PFSK-1 (cell line): ENCODE measurements at regions not wholly inside any gene's neighbourhood (a gene's known extent, or its start where the extent isn't known, plus 50 kb on each side); places are given as distances from the start of the nearest gene placed in this dataset.

ENCODE experiments used
- FOXP2 ChIP-seq: optimal IDR thresholded peaks from 2 replicates; pipeline ENCODE3; 2011; ENCODE audit warnings: borderline replicate concordance, control low read depth, inconsistent platforms; ENCODE audit not compliant: insufficient read depth; ENCODE audit errors: extremely low read length, extremely low read depth
- POLR2AphosphoS5 ChIP-seq: IDR thresholded peaks from 2 replicates; pipeline ENCODE4 v1.6.1; 2012; ENCODE audit warnings: low read depth, mild to moderate bottlenecking, control low read depth, low read length, moderate library complexity
- SIN3A ChIP-seq: IDR thresholded peaks from 2 replicates; pipeline ENCODE4 v1.6.1; 2012; ENCODE audit warnings: mild to moderate bottlenecking, low read length, moderate library complexity, borderline replicate concordance; ENCODE audit not compliant: insufficient read depth
- TAF1 ChIP-seq: IDR thresholded peaks from 2 replicates; pipeline ENCODE4 v1.6.1; 2012; ENCODE audit warnings: low read length, control low read depth, borderline replicate concordance; ENCODE audit not compliant: insufficient read depth
- TF ChIP-seq, protein P1 (sequence below), 2 experiments: IDR thresholded peaks; 2 replicates each; pipeline versions ENCODE4 v1.6.1 to v1.8.0; 2011 to 2012; ENCODE audit warnings: low read depth in 2 of 2, low read length in 2 of 2, control low read depth in 1 of 2, inconsistent platforms in 1 of 2, mild to moderate bottlenecking in 1 of 2, moderate library complexity in 1 of 2; ENCODE audit not compliant: insufficient read depth in 1 of 2

DNA sequence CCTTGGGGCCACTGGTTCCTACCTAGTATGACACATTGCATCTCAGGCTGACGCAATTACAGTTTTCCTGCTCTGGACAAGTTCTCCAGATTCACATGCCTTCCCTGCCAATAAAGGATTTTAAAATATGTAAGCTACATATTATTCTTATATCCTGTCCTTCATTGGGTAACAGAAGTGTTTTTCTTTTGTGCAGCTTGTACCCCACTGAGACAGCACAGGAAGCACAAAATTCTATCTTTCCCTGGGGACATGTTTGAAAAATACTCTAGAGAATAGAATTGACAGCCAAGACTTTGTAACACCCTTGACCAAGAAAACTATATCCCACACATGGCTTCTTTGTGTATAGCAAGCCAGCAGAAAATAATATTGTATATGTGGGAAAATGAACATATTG, 456.8 kb downstream of the MAFB start:
- TF ChIP-seq, protein P1, sequence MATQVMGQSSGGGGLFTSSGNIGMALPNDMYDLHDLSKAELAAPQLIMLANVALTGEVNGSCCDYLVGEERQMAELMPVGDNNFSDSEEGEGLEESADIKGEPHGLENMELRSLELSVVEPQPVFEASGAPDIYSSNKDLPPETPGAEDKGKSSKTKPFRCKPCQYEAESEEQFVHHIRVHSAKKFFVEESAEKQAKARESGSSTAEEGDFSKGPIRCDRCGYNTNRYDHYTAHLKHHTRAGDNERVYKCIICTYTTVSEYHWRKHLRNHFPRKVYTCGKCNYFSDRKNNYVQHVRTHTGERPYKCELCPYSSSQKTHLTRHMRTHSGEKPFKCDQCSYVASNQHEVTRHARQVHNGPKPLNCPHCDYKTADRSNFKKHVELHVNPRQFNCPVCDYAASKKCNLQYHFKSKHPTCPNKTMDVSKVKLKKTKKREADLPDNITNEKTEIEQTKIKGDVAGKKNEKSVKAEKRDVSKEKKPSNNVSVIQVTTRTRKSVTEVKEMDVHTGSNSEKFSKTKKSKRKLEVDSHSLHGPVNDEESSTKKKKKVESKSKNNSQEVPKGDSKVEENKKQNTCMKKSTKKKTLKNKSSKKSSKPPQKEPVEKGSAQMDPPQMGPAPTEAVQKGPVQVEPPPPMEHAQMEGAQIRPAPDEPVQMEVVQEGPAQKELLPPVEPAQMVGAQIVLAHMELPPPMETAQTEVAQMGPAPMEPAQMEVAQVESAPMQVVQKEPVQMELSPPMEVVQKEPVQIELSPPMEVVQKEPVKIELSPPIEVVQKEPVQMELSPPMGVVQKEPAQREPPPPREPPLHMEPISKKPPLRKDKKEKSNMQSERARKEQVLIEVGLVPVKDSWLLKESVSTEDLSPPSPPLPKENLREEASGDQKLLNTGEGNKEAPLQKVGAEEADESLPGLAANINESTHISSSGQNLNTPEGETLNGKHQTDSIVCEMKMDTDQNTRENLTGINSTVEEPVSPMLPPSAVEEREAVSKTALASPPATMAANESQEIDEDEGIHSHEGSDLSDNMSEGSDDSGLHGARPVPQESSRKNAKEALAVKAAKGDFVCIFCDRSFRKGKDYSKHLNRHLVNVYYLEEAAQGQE (IDR thresholded peaks at IDR 0.05; ENCODE audit: insufficient read depth in 1 of 2, low read depth in 2 of 2, low read length in 2 of 2): no peak

DNA sequence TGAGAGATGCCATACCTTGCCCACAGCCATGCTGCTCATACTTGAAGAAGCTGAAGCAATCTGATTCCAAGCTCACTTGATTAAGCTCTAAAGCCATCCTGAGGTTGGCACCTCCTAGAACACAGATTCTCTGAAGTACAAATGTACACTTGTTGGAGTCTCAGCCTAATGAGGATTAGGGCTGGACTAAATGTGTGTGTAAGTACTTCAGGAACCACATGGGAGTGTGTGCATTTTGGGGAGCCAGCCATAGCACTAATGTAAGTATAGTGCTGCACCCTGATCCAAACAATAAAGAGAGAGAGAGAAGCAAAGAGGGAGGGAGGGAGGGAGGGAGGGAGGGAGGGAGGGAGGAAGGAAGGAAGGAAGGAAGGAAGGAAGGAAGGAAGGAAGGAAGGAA, 458.6 kb downstream of the MAFB start:
- TF ChIP-seq, protein P1 (IDR thresholded peaks at IDR 0.05; ENCODE audit: insufficient read depth in 1 of 2, low read depth in 2 of 2, low read length in 2 of 2): no peak
- TF ChIP-seq TAF1 (no peak), SIN3A (no peak), FOXP2 (no peak), POLR2AphosphoS5 (no peak)

DNA sequence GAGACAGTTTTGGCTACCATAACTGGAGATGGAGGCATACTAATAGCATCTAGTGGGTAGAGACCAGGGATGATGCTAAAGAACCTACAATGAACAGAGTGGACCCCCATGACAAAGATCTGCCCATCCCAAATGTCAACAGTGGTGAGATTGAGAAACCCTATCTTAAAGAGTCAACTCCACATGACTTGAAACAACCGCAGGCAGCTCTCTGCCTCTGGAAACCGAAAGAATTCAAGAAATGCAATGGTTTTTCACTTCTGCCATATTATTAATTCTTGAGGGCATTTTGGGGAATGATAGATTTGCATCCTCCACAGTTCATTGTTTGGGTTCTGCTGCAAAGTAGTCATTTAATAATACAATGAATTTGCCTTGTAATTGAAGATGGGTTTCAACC, 463.4 kb downstream of the MAFB start:
- TF ChIP-seq, protein P1 (IDR thresholded peaks at IDR 0.05; ENCODE audit: insufficient read depth in 1 of 2, low read depth in 2 of 2, low read length in 2 of 2): no peak
- TF ChIP-seq SIN3A (no peak), TAF1 (no peak), POLR2AphosphoS5 (no peak), FOXP2 (no peak)

DNA sequence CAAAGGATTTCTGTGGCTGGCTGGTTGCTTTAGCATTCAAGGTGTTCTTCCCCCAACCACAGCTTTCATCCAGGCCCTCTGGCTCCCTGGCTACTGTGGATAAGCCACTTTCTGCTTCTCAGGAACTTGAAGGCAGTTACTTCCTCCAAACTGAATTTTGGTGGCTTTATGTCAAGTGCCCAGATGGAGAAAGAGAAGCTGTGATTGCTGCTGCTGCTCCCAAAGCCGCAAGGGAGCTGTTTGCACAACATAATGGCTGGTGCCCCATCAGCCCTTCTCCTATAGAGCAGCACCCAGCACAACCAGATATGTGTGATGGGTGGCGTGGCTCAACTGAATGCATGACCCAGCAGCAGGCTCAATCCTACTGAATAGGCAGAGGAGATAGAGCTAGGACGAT, 465.2 kb downstream of the MAFB start:
- TF ChIP-seq FOXP2 (no peak), SIN3A (no peak), POLR2AphosphoS5 (no peak), TAF1 (no peak)
- TF ChIP-seq, protein P1 (IDR thresholded peaks at IDR 0.05; ENCODE audit: insufficient read depth in 1 of 2, low read depth in 2 of 2, low read length in 2 of 2): no peak

DNA sequence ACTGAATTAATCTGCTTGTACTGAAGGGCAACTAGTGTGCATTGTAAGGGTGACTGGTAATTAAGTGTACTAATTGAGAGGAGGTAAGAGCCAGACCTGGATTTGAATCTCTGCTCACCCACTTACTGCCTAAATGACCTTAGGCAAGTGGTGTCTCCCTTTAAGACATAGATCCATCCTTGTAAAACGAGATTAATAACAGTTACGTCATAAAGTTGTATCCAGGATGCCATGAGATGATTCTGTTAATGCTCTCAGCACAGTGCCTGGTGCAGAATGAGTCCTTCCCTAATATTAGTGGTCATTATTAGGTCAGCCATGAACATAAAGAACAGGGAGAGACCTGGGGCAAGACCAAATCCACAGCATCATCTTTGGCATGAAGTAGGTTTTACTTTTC, 470.1 kb downstream of the MAFB start:
- TF ChIP-seq SIN3A (no peak), POLR2AphosphoS5 (no peak), TAF1 (no peak)
- TF ChIP-seq, protein P1 (IDR thresholded peaks at IDR 0.05; ENCODE audit: insufficient read depth in 1 of 2, low read depth in 2 of 2, low read length in 2 of 2): no peak
